Calu3 (cell line): ENCODE measurements at regions not wholly inside any gene's neighbourhood (a gene's known extent, or its start where the extent isn't known, plus 50 kb on each side); places are given as distances from the start of the nearest gene placed in this dataset.
"Not testable (repeated sequence)": the region's sequence is repeated elsewhere in the genome, so short reads cannot be mapped to it uniquely, and the experiment has no call there.

ENCODE experiments used
- BruUV-seq: library from RNA; stranded (reverse); fragments of 400-500 nt; replicated peaks from 2 replicates; lab custom pipeline; 2021; lab: Mats Ljungman, UMichigan
- CTCF ChIA-PET: fragments of 300-600 bp; sonication (Branson Sonifier 250); formaldehyde crosslinking; loops from one replicate; lab custom pipeline; 2022; ENCODE audit warnings: antibody characterized with exemption; lab: Charles Lee
- DNase-seq: peaks from one replicate; pipeline ENCODE4 v3.0.0; 2022
- H3K27ac Mint-ChIP-seq: one replicate; pipeline ENCODE4 v1.8.0; 2022; ENCODE audit warnings: mixed read lengths; ENCODE audit not compliant: unreplicated experiment
- H3K27me3 Mint-ChIP-seq: one replicate; pipeline ENCODE4 v1.8.0; 2022; ENCODE audit warnings: mixed read lengths; ENCODE audit not compliant: unreplicated experiment
- H3K36me3 Mint-ChIP-seq: one replicate; pipeline ENCODE4 v1.8.0; 2022; ENCODE audit warnings: mild to moderate bottlenecking, moderate library complexity, mixed read lengths; ENCODE audit not compliant: insufficient read depth, unreplicated experiment
- H3K4me1 Mint-ChIP-seq: one replicate; pipeline ENCODE4 v1.8.0; 2022; ENCODE audit warnings: mild to moderate bottlenecking, low read depth, mixed read lengths; ENCODE audit not compliant: unreplicated experiment
- H3K4me3 Mint-ChIP-seq: one replicate; pipeline ENCODE4 v1.8.0; 2022; ENCODE audit warnings: mild to moderate bottlenecking, low read depth, moderate library complexity, mixed read lengths; ENCODE audit not compliant: unreplicated experiment
- H3K9me3 Mint-ChIP-seq: one replicate; pipeline ENCODE4 v1.8.0; 2022; ENCODE audit warnings: low read depth, mixed read lengths; ENCODE audit not compliant: unreplicated experiment
- CTCF ChIP-seq: fragments of 200-600 bp; IDR thresholded peaks from one replicate; pipeline ENCODE4 v1.8.0; 2022; ENCODE audit warnings: antibody characterized with exemption; ENCODE audit not compliant: unreplicated experiment
- intact Hi-C: fragments of 100-400 bp; cut with micrococcal nuclease; formaldehyde crosslinking; loops from one replicate; pipeline ENCODE4 v1.10.0; 2022; ENCODE audit not compliant: unreplicated experiment

GRCh38 chr6:81892891-81893290 lies 140.4 kb upstream of the TENT5A start:
- Mint-ChIP-seq H3K4me3 (no peak overlapping the region), H3K4me1 (no peaks in the 10 kb centered on the region), H3K36me3 (no peaks in the 10 kb centered on the region), H3K9me3 (no peaks in the 10 kb centered on the region), H3K27me3 (no peaks in the 10 kb centered on the region), H3K27ac (no peak overlapping the region)
- CTCF ChIA-PET, result no interaction called here
- intact Hi-C loops, result no loop called here
- no TSS peak for BruUV-seq
- DNase-seq, result no peak
- TF ChIP-seq CTCF, result no peak

- BruUV-seq, result no TSS peak
- Mint-ChIP-seq H3K27me3 (no peaks in the 10 kb centered on the region), H3K9me3 (no peaks in the 10 kb centered on the region), H3K4me3 (no peak overlapping the region), H3K36me3 (no peaks in the 10 kb centered on the region), H3K4me1 (no peaks in the 10 kb centered on the region), H3K27ac (no peak overlapping the region)
- DNase-seq, result no peak
- intact Hi-C loops, result no loop called here
- CTCF ChIA-PET, result no interaction called here
- no peak for TF ChIP-seq CTCF
These were observed 139.4 kb upstream of the TENT5A start for GRCh38 chr6:81891874-81892273.

GRCh38 chr6:81890846-81891245 lies 138.4 kb upstream of the TENT5A start:
- Mint-ChIP-seq H3K27ac (no peak overlapping the region), H3K9me3 (no peaks in the 10 kb centered on the region), H3K36me3 (no peaks in the 10 kb centered on the region), H3K27me3 (no peaks in the 10 kb centered on the region), H3K4me1 (no peaks in the 10 kb centered on the region), H3K4me3 (no peak overlapping the region)
- TF ChIP-seq CTCF, result no peak
- no TSS peak for BruUV-seq
- CTCF ChIA-PET, result no interaction called here
- DNase-seq, result no peak
- intact Hi-C loops, result no loop called here

GRCh38 chr6:81889377-81890053 lies 137.0 kb upstream of the TENT5A start:
- no peaks in the 10 kb centered on the region for H3K9me3 Mint-ChIP-seq
- H3K36me3 Mint-ChIP-seq, result no peaks in the 10 kb centered on the region

GRCh38 chr6:81886909-81887308 lies 134.4 kb upstream of the TENT5A start:
- H3K4me3 Mint-ChIP-seq, H3K27me3 Mint-ChIP-seq, H3K36me3 Mint-ChIP-seq, H3K27ac Mint-ChIP-seq, H3K9me3 Mint-ChIP-seq, CTCF ChIA-PET, H3K4me1 Mint-ChIP-seq, DNase-seq, intact Hi-C loops, BruUV-seq: not testable (repeated sequence)

More at GRCh38 chr6:81889377-81890053, 137.0 kb upstream of the TENT5A start:
- Mint-ChIP-seq H3K4me1 (no peaks in the 10 kb centered on the region), H3K4me3 (no peak overlapping the region), H3K27ac (no peak overlapping the region), H3K27me3 (no peaks in the 10 kb centered on the region)
- DNase-seq, result no peak
- CTCF ChIA-PET, result no interaction called here
- no peak for TF ChIP-seq CTCF
- no TSS peak for BruUV-seq
- intact Hi-C loops, result no loop called here
